Nephron (organoid): ENCODE measurements at regions not wholly inside any gene's neighbourhood (a gene's known extent, or its start where the extent isn't known, plus 50 kb on each side); places are given as distances from the start of the nearest gene placed in this dataset.

ENCODE experiments used
- H3K27ac Mint-ChIP-seq, 3 experiments: 2 replicates each; pipeline ENCODE4 v1.8.0; 2020; ENCODE audit warnings: mixed read lengths in 3 of 3, mild to moderate bottlenecking in 2 of 3, moderate library complexity in 1 of 3
- H3K27me3 Mint-ChIP-seq: 2 replicates; pipeline ENCODE4 v1.8.0; 2021; ENCODE audit warnings: low read depth, mild to moderate bottlenecking, moderate library complexity, mixed read lengths
- H3K36me3 Mint-ChIP-seq: 2 replicates; pipeline ENCODE4 v1.8.0; 2020; ENCODE audit warnings: low read depth, mixed read lengths
- H3K4me1 Mint-ChIP-seq: 2 replicates; pipeline ENCODE4 v1.8.0; 2020; ENCODE audit warnings: mixed read lengths
- H3K4me3 Mint-ChIP-seq, 3 experiments: 2 replicates each; pipeline ENCODE4 v1.8.0; 2020; ENCODE audit warnings: mild to moderate bottlenecking in 3 of 3, mixed read lengths in 3 of 3, moderate library complexity in 2 of 3
- H3K9me3 Mint-ChIP-seq: 2 replicates; pipeline ENCODE4 v1.8.0; 2020; ENCODE audit warnings: mixed read lengths
- TF ChIP-seq, protein P1 (sequence below), 3 experiments: fragments of 200-600 bp; sonication (generic); IDR thresholded peaks; one replicate each; pipeline ENCODE4 v1.5.0; 2021; ENCODE audit warnings: antibody characterized with exemption in 3 of 3; ENCODE audit not compliant: unreplicated experiment in 3 of 3

DNA sequence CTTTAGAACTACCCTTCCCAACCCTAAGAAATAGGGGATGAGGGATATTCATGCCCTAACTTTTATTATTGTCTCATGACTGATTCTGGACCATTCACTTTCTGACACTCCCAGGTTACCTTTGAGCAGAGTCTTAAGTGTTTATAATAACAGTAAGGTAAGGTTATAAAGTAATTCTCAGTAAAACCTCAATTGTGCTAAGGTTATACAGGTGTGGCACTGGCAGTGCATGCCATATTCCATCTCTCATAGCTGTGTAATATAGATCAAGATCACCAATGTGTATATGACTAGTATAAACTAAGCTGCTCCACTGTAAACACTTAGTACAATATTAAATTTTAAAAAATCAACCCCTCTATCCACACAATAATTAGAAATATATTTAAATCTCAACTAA, 89.1 kb downstream of the KCNJ2 start:
- Mint-ChIP-seq H3K27ac (no peak overlapping the region), H3K4me3 (no peak overlapping the region), H3K4me1 (peaks cover 5% of the 10 kb centered on the region), H3K36me3 (no peaks in the 10 kb centered on the region), H3K9me3 (no peaks in the 10 kb centered on the region), H3K27me3 (no peaks in the 10 kb centered on the region)
- TF ChIP-seq, protein P1, sequence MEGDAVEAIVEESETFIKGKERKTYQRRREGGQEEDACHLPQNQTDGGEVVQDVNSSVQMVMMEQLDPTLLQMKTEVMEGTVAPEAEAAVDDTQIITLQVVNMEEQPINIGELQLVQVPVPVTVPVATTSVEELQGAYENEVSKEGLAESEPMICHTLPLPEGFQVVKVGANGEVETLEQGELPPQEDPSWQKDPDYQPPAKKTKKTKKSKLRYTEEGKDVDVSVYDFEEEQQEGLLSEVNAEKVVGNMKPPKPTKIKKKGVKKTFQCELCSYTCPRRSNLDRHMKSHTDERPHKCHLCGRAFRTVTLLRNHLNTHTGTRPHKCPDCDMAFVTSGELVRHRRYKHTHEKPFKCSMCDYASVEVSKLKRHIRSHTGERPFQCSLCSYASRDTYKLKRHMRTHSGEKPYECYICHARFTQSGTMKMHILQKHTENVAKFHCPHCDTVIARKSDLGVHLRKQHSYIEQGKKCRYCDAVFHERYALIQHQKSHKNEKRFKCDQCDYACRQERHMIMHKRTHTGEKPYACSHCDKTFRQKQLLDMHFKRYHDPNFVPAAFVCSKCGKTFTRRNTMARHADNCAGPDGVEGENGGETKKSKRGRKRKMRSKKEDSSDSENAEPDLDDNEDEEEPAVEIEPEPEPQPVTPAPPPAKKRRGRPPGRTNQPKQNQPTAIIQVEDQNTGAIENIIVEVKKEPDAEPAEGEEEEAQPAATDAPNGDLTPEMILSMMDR (IDR thresholded peaks at IDR 0.05; ENCODE audit: unreplicated experiment in 3 of 3), result no peak

DNA sequence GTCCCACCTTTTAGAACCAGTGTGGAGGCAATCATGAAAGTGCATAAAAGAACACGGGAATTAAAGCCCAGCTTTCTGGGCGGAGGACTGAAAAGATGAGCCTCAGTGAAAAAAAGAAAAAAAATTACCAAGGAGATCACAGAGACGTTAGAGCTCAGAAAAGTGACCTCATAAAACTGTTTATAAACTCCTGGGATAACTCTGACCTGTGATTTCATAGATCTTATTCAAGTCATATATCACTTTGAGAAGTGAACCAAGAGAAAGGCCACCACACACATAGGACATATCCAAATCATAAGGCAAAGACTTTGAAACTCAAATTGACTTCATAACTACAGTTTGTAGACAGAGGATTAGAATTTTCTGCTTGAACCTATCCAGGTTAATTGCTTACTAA, 90.1 kb downstream of the KCNJ2 start:
- TF ChIP-seq, protein P1 (IDR thresholded peaks at IDR 0.05; ENCODE audit: unreplicated experiment in 3 of 3), result no peak
- H3K36me3 Mint-ChIP-seq, result no peaks in the 10 kb centered on the region
- no peak overlapping the region for H3K4me3 Mint-ChIP-seq
- H3K4me1 Mint-ChIP-seq, result peaks cover 5% of the 10 kb centered on the region
- H3K27me3 Mint-ChIP-seq, result no peaks in the 10 kb centered on the region
- no peaks in the 10 kb centered on the region for H3K9me3 Mint-ChIP-seq
- no peak overlapping the region for H3K27ac Mint-ChIP-seq

DNA sequence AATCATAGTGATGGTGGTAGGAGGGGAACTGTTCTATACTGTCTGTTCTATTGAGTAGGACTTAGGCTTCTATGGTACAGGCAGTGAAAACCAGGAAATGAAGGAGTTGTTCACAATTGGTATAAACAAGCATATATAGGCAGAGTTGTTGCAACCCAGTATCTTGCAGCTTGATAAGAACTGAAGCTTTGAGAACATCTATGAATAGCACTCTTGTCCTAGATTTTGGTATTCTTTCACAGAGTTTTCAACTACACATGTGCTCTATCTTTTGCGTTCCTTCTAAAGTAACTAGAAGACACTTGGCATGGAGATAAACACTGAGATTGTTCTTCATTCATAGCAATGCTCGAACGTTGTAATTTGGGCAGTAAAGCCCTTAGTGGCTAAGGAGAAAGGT, 91.8 kb downstream of the KCNJ2 start:
- no peaks in the 10 kb centered on the region for H3K27me3 Mint-ChIP-seq
- peaks cover 5% of the 10 kb centered on the region for H3K4me1 Mint-ChIP-seq
- no peak overlapping the region for H3K27ac Mint-ChIP-seq
- TF ChIP-seq, protein P1 (IDR thresholded peaks at IDR 0.05; ENCODE audit: unreplicated experiment in 3 of 3), result no peak
- no peak overlapping the region for H3K4me3 Mint-ChIP-seq
- no peaks in the 10 kb centered on the region for H3K9me3 Mint-ChIP-seq
- no peaks in the 10 kb centered on the region for H3K36me3 Mint-ChIP-seq

DNA sequence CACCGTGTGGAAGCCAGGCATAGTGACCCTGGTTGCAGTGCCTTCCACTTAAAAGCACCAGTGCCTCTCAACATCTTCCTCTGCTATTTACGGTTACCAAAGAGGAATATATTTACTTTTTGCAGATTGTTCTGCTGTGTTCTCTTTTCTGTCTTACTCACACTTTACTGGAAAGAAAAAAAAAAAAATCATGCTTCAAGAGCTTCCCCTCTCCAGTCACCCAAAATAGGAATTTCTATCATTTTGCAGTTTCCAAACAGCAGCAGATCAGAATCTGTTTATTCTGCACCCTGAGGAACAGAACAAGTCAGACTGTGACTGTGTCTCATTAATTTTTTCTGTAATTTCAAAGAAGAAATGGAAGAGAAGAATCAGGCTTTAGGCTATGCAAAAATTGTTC, 96.1 kb downstream of the KCNJ2 start:
- H3K27me3 Mint-ChIP-seq, result no peaks in the 10 kb centered on the region
- H3K4me1 Mint-ChIP-seq, result peaks cover 6% of the 10 kb centered on the region
- no peaks in the 10 kb centered on the region for H3K9me3 Mint-ChIP-seq
- TF ChIP-seq, protein P1 (IDR thresholded peaks at IDR 0.05; ENCODE audit: unreplicated experiment in 3 of 3), result no peak
- no peak overlapping the region for H3K27ac Mint-ChIP-seq
- H3K4me3 Mint-ChIP-seq, result no peak overlapping the region
- no peaks in the 10 kb centered on the region for H3K36me3 Mint-ChIP-seq

DNA sequence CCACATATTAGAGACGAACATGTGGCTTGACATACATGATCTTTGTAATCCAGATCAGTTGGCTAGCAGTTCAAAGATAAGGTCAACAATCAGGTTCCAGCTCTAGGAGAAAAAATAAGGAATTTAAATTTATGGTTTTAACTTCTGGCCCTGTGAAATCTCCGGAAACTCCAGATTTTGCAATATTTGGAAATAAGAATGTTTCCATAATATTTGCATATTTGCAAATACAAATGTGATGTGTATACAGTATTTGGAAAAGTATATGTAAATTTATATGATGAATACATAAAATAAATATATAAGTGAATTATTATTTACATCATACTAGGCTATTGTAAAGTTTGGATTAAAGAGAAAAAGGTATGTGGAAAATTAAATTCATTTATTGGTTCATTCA, 97.1 kb downstream of the KCNJ2 start:
- TF ChIP-seq, protein P1 (IDR thresholded peaks at IDR 0.05; ENCODE audit: unreplicated experiment in 3 of 3), result no peak
- no peaks in the 10 kb centered on the region for H3K36me3 Mint-ChIP-seq
- H3K4me1 Mint-ChIP-seq, result peaks cover 16% of the 10 kb centered on the region
- no peak overlapping the region for H3K4me3 Mint-ChIP-seq
- no peaks in the 10 kb centered on the region for H3K9me3 Mint-ChIP-seq
- peaks cover 5% of the 10 kb centered on the region for H3K27me3 Mint-ChIP-seq
- H3K27ac Mint-ChIP-seq, result no peak overlapping the region

DNA sequence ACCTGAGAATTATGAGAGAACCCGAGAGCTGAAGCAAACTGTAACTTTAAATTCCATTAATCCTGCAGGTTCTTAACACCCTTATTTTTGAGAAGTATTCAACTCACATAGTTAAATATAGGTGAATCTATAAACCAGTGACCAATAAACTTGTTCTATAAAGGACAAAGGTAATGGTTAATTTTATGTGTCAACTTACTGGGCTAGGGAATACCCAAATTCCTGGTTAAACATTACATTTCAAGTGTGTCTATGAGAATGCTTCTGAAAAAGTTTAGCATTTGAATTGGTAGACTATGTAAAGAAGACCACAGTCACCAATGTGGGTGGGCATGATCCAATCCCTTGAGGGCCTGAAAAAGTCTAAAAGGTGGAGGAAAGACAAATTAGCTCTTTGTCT, 99.1 kb downstream of the KCNJ2 start:
- TF ChIP-seq, protein P1 (IDR thresholded peaks at IDR 0.05; ENCODE audit: unreplicated experiment in 3 of 3), result no peak
- peaks cover 17% of the 10 kb centered on the region for H3K4me1 Mint-ChIP-seq
- no peaks in the 10 kb centered on the region for H3K9me3 Mint-ChIP-seq

More for the DNA sequence above, 99.1 kb downstream of the KCNJ2 start:
- Mint-ChIP-seq H3K27me3 (peaks cover 9% of the 10 kb centered on the region), H3K27ac (peak overlapping the region; percentile 46 to 58 (median 49)), H3K4me3 (no peak overlapping the region), H3K36me3 (no peaks in the 10 kb centered on the region)
